Smooth muscle cell (in vitro differentiated cells): ENCODE measurements at regions not wholly inside any gene's neighbourhood (a gene's known extent, or its start where the extent isn't known, plus 50 kb on each side); places are given as distances from the start of the nearest gene placed in this dataset.
"Not testable (repeated sequence)": the region's sequence is repeated elsewhere in the genome, so short reads cannot be mapped to it uniquely, and the experiment has no call there.

Experiments
- DNase-seq: peaks from one replicate; lab custom pipeline; 2025; ENCODE audit not compliant: unreplicated experiment; lab: John Stamatoyannopoulos, UW
- H2AFZ ChIP-seq: fragments of 200-600 bp; sonication (generic); 2 replicates; pipeline ENCODE4 v1.6.0; 2016; ENCODE audit warnings: antibody characterized with exemption, low read depth, mild to moderate bottlenecking
- H3F3A ChIP-seq: fragments of 200-600 bp; sonication (generic); 2 replicates; pipeline ENCODE4 v1.6.0; 2017; ENCODE audit warnings: antibody characterized with exemption, low read depth
- H3K27ac ChIP-seq: fragments of 200-600 bp; sonication (generic); 2 replicates; pipeline ENCODE4 v1.5.1; 2016; ENCODE audit warnings: low read depth, mild to moderate bottlenecking
- H3K27me3 ChIP-seq: fragments of 200-600 bp; sonication (generic); 2 replicates; pipeline ENCODE4 v1.6.1; 2016; ENCODE audit warnings: low read depth, mild to moderate bottlenecking
- H3K36me3 ChIP-seq: fragments of 200-600 bp; sonication (generic); 2 replicates; pipeline ENCODE4 v1.5.1; 2016; ENCODE audit warnings: low read depth
- H3K4me1 ChIP-seq: fragments of 200-600 bp; sonication (generic); 2 replicates; pipeline ENCODE4 v1.5.1; 2016; ENCODE audit warnings: low read depth
- H3K4me2 ChIP-seq: fragments of 200-600 bp; sonication (generic); 2 replicates; pipeline ENCODE4 v1.6.0; 2016; ENCODE audit warnings: mild to moderate bottlenecking
- H3K4me3 ChIP-seq: fragments of 200-600 bp; sonication (generic); 2 replicates; pipeline ENCODE4 v1.5.1; 2016; ENCODE audit warnings: mild to moderate bottlenecking
- H3K79me2 ChIP-seq: fragments of 200-600 bp; sonication (generic); 2 replicates; pipeline ENCODE4 v1.6.0; 2016; ENCODE audit warnings: low read depth, mild to moderate bottlenecking
- H3K9ac ChIP-seq: fragments of 200-600 bp; sonication (generic); 2 replicates; pipeline ENCODE4 v1.6.0; 2016; ENCODE audit warnings: low read depth
- H3K9me3 ChIP-seq: fragments of 200-600 bp; sonication (generic); replicated peaks from 2 replicates; pipeline ENCODE4 v1.5.1; 2016; ENCODE audit warnings: low read depth
- H4K20me1 ChIP-seq: fragments of 200-600 bp; sonication (generic); 2 replicates; pipeline ENCODE4 v1.6.0; 2016; ENCODE audit warnings: low read depth
- WGBS: methylation state at CpG from one replicate; pipeline ENCODE4 v1.1.7; 2016; ENCODE audit warnings: low lambda C conversion rate; 5-methylcytosine and 5-hydroxymethylcytosine counted together
- TF ChIP-seq, protein P1 (sequence below): fragments of 200-600 bp; sonication (generic); IDR thresholded peaks from 2 replicates; pipeline ENCODE4 v1.5.1; 2017; ENCODE audit warnings: borderline replicate concordance, mild to moderate bottlenecking, antibody characterized with exemption; ENCODE audit not compliant: insufficient read depth, poor library complexity, severe bottlenecking

DNA sequence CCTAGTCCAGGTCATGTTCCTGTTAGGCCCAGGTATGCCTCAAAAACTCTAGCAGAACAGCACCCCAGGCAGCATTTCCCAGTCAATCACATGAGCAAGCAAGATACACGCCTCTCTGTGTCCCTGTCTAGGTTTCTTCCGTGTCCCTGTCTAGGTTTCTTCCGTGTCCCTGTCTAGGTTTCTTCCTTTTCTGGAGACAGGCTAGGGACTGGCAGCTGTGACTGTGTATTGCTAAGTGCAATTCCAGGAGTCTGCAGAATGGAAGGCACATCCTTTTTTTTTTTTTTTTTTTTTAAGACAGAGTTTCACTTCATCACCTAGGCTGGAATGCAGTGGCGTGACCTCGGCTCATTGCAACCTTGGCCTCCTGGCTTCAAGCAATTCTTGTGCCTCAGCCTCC, 77.6 kb downstream of the SETD4 start:
- no peaks in the 10 kb centered on the region for H3F3A ChIP-seq
- H2AFZ ChIP-seq, result no peak overlapping the region
- no peaks in the 10 kb centered on the region for H3K36me3 ChIP-seq
- H4K20me1 ChIP-seq, result no peaks in the 10 kb centered on the region
- WGBS, result 81% methylated on average over 5 of the region's 5 CpGs
- H3K9ac ChIP-seq, result no peak overlapping the region
- no peaks in the 10 kb centered on the region for H3K9me3 ChIP-seq
- H3K27ac ChIP-seq, result no peak overlapping the region
- no peak overlapping the region for H3K4me2 ChIP-seq
- no peaks in the 10 kb centered on the region for H3K27me3 ChIP-seq
- TF ChIP-seq, protein P1, sequence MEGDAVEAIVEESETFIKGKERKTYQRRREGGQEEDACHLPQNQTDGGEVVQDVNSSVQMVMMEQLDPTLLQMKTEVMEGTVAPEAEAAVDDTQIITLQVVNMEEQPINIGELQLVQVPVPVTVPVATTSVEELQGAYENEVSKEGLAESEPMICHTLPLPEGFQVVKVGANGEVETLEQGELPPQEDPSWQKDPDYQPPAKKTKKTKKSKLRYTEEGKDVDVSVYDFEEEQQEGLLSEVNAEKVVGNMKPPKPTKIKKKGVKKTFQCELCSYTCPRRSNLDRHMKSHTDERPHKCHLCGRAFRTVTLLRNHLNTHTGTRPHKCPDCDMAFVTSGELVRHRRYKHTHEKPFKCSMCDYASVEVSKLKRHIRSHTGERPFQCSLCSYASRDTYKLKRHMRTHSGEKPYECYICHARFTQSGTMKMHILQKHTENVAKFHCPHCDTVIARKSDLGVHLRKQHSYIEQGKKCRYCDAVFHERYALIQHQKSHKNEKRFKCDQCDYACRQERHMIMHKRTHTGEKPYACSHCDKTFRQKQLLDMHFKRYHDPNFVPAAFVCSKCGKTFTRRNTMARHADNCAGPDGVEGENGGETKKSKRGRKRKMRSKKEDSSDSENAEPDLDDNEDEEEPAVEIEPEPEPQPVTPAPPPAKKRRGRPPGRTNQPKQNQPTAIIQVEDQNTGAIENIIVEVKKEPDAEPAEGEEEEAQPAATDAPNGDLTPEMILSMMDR, result no peak
- H3K4me1 ChIP-seq, result no peaks in the 10 kb centered on the region
- DNase-seq, result no peak
- no peaks in the 10 kb centered on the region for H3K79me2 ChIP-seq
- no peak overlapping the region for H3K4me3 ChIP-seq

DNA sequence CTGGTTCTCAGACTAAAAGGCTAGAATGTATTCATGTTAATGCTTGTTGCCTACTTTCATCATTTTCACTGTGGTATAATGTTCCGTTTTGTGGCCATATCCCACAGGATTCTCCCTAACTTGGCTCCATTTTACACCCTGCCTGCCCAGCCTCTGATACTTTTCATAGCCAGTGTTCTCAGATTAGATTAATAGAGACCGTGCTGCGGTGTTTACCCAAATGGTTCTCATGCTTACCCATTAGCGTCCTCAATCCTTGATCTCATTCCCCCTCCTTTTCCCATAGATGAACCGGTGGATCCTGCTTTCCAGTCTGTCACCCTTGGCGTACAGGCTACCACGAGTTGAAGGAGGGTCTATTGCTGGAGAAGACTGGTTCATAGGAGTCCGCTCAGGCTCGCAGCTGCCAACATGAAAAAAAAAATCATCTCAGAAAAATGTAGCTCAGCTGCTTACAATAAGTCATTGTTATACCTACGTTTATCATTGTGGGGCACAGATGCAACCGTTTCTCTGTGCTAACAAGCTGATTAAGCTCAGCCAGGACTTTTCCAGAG, 78.7 kb downstream of the SETD4 start:
- Histone ChIP-seq H3K36me3 (no peaks in the 10 kb centered on the region), H3K27ac (no peak overlapping the region), H3K9ac (no peak overlapping the region), H4K20me1 (no peaks in the 10 kb centered on the region), H2AFZ (no peak overlapping the region), H3K4me3 (no peak overlapping the region), H3K79me2 (no peaks in the 10 kb centered on the region), H3F3A (no peaks in the 10 kb centered on the region), H3K4me2 (no peak overlapping the region), H3K4me1 (no peaks in the 10 kb centered on the region), H3K9me3 (no peaks in the 10 kb centered on the region), H3K27me3 (no peaks in the 10 kb centered on the region)
- 79% methylated on average over 11 of the region's 11 CpGs for WGBS
- TF ChIP-seq, protein P1, result no peak
- no peak for DNase-seq

DNA sequence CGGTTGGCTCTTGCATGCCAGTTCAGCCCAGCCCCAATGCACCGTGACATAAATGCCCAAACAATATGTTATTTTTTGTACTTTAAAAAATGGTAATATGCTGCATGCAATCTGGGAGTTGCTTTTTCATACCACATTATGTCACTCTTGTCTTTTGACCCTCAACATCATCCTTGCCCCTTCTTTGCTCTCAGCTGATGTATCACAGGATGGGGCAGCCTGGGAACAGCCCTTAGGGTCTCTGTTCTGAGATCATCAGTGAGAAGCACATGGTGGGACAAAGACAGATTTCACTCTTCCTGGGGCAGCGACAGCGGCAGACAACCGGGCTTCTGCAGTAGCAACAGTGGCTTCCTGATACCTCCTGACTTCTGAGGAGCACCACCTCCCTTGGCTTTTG, 79.5 kb downstream of the SETD4 start:
- Histone ChIP-seq H3K4me2 (no peak overlapping the region), H3K27me3 (no peaks in the 10 kb centered on the region), H3F3A (no peaks in the 10 kb centered on the region), H3K79me2 (no peaks in the 10 kb centered on the region), H2AFZ (no peak overlapping the region), H3K36me3 (no peaks in the 10 kb centered on the region), H4K20me1 (no peaks in the 10 kb centered on the region), H3K4me3 (no peak overlapping the region), H3K9me3 (no peaks in the 10 kb centered on the region), H3K9ac (no peak overlapping the region), H3K4me1 (no peaks in the 10 kb centered on the region), H3K27ac (no peak overlapping the region)
- 89% methylated on average over 5 of the region's 5 CpGs for WGBS
- TF ChIP-seq, protein P1, result no peak
- DNase-seq, result no peak

DNA sequence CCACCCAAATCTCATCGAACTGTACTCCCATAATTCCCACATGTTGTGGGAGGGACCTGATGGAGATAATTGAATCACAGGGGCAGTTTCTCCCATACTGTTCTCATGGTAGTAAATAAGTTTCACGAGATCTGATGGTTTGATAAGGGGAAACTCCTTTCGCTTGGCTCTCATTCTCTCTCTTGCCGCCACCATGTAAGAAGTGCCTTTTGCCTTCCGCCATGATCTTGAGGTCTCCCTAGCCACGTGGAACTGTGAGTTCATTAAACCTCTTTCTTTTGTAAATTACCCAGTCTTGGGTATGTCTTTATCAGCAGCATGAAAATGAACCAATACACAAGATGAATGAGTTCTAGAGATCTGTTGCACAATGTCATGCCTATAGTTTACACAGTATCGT, 82.5 kb downstream of the SETD4 start:
- not testable (repeated sequence) for H3K4me3 ChIP-seq, H3K4me1 ChIP-seq, H3K27ac ChIP-seq, H2AFZ ChIP-seq, H3K36me3 ChIP-seq, H3K79me2 ChIP-seq, H3K9me3 ChIP-seq, H3K4me2 ChIP-seq, H3K27me3 ChIP-seq, H3F3A ChIP-seq, H3K9ac ChIP-seq, DNase-seq, H4K20me1 ChIP-seq
- 65% methylated on average over 7 of the region's 7 CpGs for WGBS
